ENCODE measurements at regions not wholly inside any gene's neighbourhood (a gene's known extent, or its start where the extent isn't known, plus 50 kb on each side); places are given as distances from the start of the nearest gene placed in this dataset.

DNA sequence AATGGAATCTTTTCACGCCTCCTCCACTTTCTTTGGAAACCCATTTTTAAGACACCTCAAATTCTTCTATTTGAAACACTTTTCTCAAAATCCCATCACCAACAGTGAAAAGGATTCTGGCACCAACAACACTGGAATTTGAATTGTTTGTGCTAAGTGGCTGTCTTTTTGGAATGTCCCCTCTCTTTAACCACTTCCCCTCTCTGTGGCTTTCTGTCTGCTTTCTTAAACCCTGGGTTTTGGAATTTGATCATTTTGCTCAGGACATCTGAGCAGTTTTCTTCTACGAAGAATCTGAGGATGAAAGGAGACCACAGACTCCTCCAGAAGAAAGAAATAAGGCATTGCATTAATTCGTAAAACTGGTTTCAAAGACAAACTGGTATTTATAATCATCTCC is 89.0 kb downstream of the MXRA5 start:
- in situ Hi-C loops (cut with HindIII; ENCODE audit: low pct_unique_long_range_greater_than_20kb, low sequenced_read_pairs) = no loop called here
- DNase-seq (ENCODE audit: low read depth in 1 of 2, low spot score in 1 of 2) = no peak

DNA sequence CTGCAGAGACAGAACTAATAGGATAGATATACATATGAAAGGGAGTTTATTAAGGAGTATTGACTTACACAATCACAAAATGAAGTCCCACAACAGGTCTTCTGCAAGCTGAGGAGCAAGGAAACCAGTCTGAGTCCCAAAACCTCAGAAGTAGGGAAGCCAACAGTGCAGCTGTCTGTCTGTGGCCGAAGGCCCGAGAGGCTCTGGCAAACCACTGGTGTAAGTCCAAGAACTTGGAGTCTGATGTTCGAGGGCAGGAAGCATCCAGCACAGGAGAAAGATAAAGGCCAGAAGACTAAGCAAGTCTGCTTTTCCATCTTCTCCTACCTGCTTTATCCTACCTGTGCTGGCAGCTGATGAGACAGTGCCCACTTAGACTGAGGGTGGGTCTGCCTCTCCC is 89.6 kb downstream of the MXRA5 start:
- TF ChIP-seq JUND (IDR thresholded peaks at IDR 0.05; ENCODE audit: low read depth) = no peak
- no peak for DNase-seq (ENCODE audit: low read depth in 1 of 2, low spot score in 1 of 2)
- in situ Hi-C loops (cut with HindIII; ENCODE audit: low pct_unique_long_range_greater_than_20kb, low sequenced_read_pairs) = no loop called here

More for the DNA sequence above, 89.0 kb downstream of the MXRA5 start:
- no peak for TF ChIP-seq JUND (IDR thresholded peaks at IDR 0.05; ENCODE audit: low read depth)

DNA sequence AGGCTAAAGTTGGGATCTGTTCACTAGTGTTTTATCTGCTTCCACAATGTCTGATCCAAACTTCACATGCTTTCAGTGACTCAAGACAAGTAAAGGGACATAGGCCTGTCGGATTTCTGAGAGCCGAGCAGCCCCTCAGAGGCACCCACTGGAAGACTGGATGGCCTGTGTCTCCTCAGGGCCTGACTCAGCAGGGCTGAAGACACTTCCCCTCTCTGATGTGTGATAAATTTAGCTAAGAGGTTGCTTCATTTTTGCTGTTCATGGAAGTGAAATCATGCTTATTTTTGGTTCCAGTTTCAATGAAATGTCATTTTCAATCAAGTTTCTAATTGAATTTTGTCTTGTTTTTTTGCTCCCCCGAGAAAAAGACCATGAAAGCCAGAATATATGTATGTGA is 93.7 kb downstream of the MXRA5 start:
- no peak for DNase-seq (ENCODE audit: low read depth in 1 of 2, low spot score in 1 of 2)
- no peak for TF ChIP-seq JUND (IDR thresholded peaks at IDR 0.05; ENCODE audit: low read depth)
- in situ Hi-C loops (cut with HindIII; ENCODE audit: low pct_unique_long_range_greater_than_20kb, low sequenced_read_pairs) = no loop called here

DNA sequence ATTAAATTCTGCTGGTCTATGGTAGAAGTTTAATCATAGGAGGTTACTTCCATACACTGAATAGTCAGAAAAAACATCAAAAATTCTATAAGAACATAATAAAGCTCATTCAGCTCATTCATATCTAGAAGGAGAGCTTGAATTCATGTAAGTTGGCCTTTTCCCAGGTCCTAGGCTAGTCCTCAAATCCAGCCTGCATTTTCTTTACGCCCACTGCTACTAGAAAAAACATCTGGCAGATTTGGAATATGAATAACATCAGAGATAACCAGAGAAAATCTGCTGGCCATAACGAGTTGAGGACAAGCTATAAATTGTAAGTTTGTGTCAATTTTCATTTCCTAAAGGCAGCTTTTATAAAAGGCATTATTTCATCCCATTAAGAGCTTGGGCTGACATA is 95.5 kb downstream of the MXRA5 start:
- no peak for DNase-seq (ENCODE audit: low read depth in 1 of 2, low spot score in 1 of 2)
- in situ Hi-C loops (cut with HindIII; ENCODE audit: low pct_unique_long_range_greater_than_20kb, low sequenced_read_pairs) = no loop called here
- no peak for TF ChIP-seq JUND (IDR thresholded peaks at IDR 0.05; ENCODE audit: low read depth)

DNA sequence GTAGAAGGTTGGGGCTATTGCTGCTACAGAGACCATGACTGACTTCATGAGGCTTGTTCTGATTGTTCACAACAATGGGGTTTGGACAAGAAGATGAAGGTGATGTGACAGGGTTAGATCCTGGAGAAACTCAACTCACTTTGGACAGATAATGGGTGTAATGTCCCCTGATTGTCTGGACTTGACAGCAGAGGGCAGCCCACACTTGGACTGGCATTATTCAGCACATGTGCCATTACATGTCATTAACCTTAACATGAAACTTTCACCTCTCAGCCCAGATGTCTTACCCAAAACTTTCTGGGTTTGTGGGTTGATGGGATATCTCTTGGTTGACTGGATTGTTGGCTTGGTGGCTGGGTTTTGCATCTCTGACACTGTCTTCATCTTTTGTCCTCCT is 101.5 kb downstream of the MXRA5 start:
- no peak for TF ChIP-seq JUND (IDR thresholded peaks at IDR 0.05; ENCODE audit: low read depth)
- in situ Hi-C loops (cut with HindIII; ENCODE audit: low pct_unique_long_range_greater_than_20kb, low sequenced_read_pairs) = no loop called here
- DNase-seq (ENCODE audit: low read depth in 1 of 2, low spot score in 1 of 2) = peak in 1 of 2 experiments; percentile 17

DNA sequence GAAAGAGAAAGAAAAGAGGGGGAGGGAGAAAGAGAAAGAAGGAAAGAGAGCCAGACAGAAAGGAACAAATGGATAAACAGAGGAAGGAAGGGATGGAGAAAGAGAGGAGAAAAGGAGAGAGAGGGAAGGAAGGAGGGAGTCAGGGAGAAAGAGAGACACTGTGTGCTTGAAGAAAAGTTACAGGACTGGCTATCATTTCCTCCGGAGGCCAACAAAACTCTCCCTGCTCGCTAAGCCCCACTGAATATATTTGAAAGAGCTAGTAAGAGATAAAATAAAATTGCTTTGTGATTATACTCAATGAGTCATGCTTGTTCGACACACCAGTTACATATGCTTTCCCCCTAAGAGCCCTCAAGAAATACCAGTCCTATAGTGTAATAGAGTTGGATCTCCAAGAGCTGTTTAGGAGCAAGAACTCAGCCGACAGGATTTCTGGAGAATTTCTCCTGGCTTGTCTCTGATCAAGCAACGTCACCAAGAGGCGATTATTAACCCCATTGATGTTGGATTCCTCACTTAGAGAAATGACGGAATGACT is 102.2 kb downstream of the MXRA5 start:
- no peak for DNase-seq (ENCODE audit: low read depth in 1 of 2, low spot score in 1 of 2)
- in situ Hi-C loops (cut with HindIII; ENCODE audit: low pct_unique_long_range_greater_than_20kb, low sequenced_read_pairs) = no loop called here
- no peak for TF ChIP-seq JUND (IDR thresholded peaks at IDR 0.05; ENCODE audit: low read depth)

DNA sequence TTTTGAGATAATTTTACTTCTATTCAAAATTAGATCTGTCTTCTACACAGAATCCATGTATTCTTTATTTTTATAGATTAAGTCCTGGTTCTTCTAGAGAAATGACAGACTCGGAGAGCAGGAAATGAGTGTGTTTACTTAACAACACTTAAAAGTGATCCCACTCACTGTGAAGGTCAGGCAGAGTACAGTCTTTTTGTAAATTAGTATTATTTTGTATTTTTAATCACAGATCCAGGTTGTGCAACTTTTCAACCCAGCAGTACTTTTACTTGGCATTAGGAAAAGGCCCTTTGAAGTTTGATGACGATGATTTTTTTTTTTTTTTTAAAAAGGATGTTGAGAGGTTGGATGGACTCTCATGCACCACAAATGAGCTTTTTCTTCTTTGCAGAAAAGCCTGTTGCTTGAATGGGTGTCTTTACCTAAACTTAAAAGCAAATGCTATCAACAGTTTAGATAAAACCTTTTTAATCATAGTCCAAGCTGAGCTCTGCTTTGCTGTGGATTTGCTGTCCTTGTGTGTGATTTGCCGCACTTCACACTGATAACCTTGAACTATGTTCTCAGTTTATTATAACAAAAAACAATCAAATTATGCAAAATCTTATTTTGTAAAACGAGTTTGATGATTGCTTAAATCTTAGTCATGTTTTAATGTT is 114.1 kb downstream of the MXRA5 start:
- in situ Hi-C loops (cut with HindIII; ENCODE audit: low pct_unique_long_range_greater_than_20kb, low sequenced_read_pairs) = no loop called here
- no peak for DNase-seq (ENCODE audit: low read depth in 1 of 2, low spot score in 1 of 2)
- no peak for TF ChIP-seq JUND (IDR thresholded peaks at IDR 0.05; ENCODE audit: low read depth)

DNA sequence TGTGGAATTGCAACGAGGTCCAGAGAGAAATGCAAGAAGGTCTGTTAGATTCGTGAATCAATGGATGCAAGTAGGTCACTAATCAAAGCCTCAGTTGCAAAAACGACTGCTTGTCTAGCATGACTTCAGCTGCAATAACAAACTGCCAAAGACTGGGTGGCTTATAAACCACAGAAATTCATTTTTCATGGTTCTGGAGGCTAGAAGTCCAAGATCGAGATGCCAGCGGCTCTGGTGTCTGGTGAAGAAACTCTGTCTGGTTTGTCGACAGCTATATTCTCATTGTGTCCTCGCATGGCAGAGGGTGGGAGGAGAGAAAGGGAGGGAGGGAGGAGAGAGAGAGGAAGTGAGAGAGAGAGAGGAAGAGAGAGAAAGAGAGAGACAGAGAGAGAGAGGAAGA is 114.7 kb downstream of the MXRA5 start:
- in situ Hi-C loops (cut with HindIII; ENCODE audit: low pct_unique_long_range_greater_than_20kb, low sequenced_read_pairs) = no loop called here
- no peak for TF ChIP-seq JUND (IDR thresholded peaks at IDR 0.05; ENCODE audit: low read depth)
- DNase-seq (ENCODE audit: low read depth in 1 of 2, low spot score in 1 of 2) = no peak

DNA sequence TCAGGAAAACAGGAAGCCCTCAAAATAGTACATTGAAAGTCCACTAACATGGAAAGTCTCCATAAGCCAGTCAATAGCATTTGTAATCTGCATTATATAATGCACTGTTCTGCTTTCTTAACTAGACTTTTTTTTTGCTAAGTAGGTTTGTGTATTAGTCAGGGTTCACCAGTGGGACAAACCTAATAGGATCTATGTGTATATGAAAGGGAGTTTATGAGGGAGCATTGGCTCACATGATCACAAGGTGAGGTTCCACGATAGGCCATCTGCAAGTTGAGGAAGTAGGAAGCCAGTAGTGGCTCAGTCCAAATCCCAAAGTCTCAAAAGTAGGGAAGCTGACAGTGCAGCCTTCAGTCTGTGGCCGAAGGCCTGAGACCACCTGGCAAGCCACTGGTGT is 116.0 kb downstream of the MXRA5 start:
- DNase-seq (ENCODE audit: low read depth in 1 of 2, low spot score in 1 of 2) = no peak
- in situ Hi-C loops (cut with HindIII; ENCODE audit: low pct_unique_long_range_greater_than_20kb, low sequenced_read_pairs) = no loop called here
- TF ChIP-seq JUND (IDR thresholded peaks at IDR 0.05; ENCODE audit: low read depth) = no peak

DNA sequence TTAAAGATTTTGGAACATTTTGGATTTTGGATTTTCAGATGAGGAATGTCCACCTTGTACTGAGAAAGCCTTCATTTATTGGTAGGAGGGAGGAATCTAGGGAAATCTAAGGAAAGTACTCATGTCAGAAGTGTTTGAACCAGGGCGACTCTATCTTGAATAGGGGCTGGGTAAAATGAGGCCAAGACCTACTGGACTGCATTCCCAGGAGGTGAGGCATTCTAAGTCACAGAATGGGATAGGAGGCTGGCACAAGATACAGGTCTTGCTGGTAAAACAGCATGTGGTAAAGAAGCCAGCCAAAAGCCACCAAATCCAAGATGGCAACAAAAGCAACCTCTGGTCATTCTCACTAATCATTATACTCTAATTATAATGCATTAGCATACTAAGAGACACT is 118.9 kb downstream of the MXRA5 start:
- in situ Hi-C loops (cut with HindIII; ENCODE audit: low pct_unique_long_range_greater_than_20kb, low sequenced_read_pairs) = no loop called here
- TF ChIP-seq JUND (IDR thresholded peaks at IDR 0.05; ENCODE audit: low read depth) = no peak
- peak in 1 of 2 experiments; percentile 15 for DNase-seq (ENCODE audit: low read depth in 1 of 2, low spot score in 1 of 2)

DNA sequence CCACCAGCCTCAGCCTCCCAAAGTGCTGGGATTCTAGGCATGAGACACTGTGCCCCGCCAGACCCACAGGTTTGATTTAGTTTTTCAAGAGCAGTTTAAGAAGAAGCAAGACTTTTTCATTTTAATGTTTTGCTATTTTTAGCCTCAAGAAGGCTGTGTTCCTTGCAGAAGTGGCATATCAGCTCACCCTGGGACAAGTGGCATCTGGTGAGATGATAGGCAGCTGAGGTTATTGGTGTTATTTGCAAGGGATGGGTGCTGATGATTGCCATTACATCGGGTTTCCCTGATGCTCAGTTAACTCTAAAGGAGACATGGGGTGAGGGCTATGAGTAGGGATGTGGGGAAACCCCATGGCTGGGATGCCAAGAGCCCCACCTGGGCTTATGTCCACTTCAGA is 120.4 kb downstream of the MXRA5 start:
- TF ChIP-seq JUND (IDR thresholded peaks at IDR 0.05; ENCODE audit: low read depth) = no peak
- in situ Hi-C loops (cut with HindIII; ENCODE audit: low pct_unique_long_range_greater_than_20kb, low sequenced_read_pairs) = no loop called here
- no peak for DNase-seq (ENCODE audit: low read depth in 1 of 2, low spot score in 1 of 2)

DNA sequence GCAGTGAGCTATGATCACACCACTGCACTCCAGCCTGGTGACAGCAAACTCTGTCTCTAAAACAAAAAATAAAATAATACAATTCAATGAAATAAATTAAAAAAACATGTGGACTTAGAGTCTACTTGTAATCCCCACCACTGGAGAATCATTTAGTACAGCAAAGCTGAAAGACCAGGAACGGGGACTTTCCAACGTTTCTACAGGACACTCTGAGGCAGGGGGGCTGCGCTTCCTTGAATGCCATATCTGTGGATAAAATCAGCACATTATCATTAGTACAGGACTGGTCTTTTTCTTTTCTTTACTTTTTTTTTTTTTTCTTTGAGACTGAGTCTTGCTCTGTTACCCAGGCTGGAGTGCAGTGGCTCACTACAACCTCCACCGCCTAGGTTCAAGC is 124.8 kb downstream of the MXRA5 start:
- no peak for TF ChIP-seq JUND (IDR thresholded peaks at IDR 0.05; ENCODE audit: low read depth)
- in situ Hi-C loops (cut with HindIII; ENCODE audit: low pct_unique_long_range_greater_than_20kb, low sequenced_read_pairs) = no loop called here
- DNase-seq (ENCODE audit: low read depth in 1 of 2, low spot score in 1 of 2) = no peak

DNA sequence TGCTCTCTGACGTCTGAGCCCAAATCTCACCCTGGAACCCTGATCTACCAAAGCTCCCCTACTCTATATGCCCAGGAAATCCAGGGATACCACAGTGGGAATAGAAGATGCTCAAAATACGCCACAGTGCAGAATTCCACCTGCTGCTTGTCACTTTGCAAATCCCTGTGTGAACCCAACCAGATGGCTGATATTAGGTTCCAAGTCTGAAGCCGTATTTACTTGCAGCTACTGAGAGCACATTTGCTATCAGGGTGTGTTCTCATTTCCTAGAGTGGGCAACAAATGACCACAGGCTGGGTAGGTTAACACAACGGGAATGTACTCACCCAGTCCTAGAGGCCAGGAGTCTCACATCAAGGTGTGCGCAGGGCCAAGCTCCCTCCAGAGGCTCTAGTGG is 126.8 kb downstream of the MXRA5 start:
- no peak for DNase-seq (ENCODE audit: low read depth in 1 of 2, low spot score in 1 of 2)
- no peak for TF ChIP-seq JUND (IDR thresholded peaks at IDR 0.05; ENCODE audit: low read depth)
- in situ Hi-C loops (cut with HindIII; ENCODE audit: low pct_unique_long_range_greater_than_20kb, low sequenced_read_pairs) = no loop called here

DNA sequence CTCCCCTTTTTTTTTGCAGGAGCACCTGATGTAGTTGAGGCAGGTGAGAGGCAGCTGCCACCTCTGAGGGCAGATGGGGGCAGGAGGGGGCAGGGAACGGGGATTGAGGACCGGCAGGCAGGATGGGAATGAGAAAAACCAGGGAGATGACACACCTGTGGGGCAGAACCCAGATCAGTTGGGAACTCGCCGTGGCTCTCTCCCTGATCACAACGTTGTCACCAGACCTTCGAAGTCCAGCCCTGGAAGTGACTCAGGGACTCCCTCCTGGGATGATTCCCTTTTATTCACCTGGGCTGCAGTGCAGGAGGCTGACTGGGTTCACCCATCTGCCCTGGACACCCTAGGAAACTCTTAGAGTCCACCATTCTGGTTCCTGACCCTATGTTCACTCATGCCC is 127.2 kb downstream of the MXRA5 start:
- in situ Hi-C loops (cut with HindIII; ENCODE audit: low pct_unique_long_range_greater_than_20kb, low sequenced_read_pairs) = no loop called here
- no peak for DNase-seq (ENCODE audit: low read depth in 1 of 2, low spot score in 1 of 2)
- TF ChIP-seq JUND (IDR thresholded peaks at IDR 0.05; ENCODE audit: low read depth) = no peak
